NCI-H510A treated with DMSO at 0.1 percent for 48 hours (cell line): ENCODE measurements at regions not wholly inside any gene's neighbourhood (a gene's known extent, or its start where the extent isn't known, plus 50 kb on each side); places are given as distances from the start of the nearest gene placed in this dataset.

Experiments
- DNase-seq: peaks from one replicate; lab custom pipeline; 2025; lab: John Stamatoyannopoulos, UW

DNA sequence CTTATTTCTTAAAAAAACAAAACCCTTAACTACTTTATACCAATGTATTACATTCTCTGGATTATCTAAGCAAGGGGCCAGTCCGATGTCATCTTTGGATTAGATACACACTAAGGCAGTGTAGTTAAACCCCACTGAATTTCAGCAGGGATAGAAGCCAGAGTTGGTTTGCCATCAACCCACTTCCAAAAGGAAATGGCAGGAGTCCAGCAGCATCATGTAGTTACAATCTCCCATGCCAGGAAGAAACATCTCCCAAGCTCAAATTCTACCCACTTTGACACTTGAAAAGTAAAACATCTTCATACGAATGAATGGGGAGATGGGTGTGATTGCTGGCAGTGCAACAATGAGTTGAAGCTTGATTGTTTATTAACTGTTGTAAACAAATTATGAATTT, 203.5 kb upstream of the PLXNC1 start:
- DNase-seq: no peak

DNA sequence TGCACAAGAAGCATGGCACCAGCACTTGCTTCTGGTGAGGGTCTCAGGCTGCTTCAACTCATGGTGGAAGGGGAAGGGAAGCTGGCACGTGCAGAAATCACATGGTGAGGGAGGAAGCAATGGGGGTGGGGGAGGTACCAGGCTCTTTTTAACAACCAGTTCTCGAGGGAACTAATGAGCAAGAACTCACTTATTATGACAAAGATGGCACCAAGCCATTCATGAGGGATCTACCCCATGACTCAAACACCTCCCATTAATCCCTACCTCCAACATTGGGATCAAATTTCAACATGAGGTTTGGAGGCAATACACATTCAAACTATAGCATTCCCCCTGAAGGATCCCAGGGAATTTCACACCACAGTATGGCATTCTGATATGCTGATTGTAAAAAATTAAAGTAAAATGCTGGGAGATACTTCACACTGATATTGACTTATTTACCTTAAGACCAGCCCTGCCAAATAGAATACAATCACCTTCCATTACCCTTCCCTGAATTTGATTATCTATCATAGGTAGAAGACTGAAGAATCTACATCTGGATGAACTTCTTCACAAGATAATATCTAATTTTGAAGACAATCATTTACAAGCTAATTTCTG, 201.7 kb upstream of the PLXNC1 start:
- DNase-seq: no peak

DNA sequence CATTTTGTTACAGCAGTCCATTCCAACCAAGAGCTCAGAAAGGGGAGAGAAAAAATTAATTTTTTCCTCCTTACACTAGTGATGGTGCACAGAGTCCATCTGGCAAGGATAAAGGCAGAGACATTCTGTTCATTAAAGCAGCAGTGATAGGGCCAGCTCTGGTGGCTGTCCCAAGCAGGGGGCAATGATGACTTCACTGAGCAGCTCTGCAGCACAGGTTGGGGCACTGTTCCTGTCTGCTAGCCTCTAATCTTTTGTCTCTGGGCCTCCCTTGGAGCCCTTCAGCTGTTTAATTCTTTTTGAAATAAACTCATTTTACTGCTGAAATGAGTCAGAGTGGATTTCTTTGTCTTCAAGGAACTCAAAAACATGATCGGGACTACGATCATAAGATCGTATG, 200.9 kb upstream of the PLXNC1 start:
- DNase-seq: no peak

DNA sequence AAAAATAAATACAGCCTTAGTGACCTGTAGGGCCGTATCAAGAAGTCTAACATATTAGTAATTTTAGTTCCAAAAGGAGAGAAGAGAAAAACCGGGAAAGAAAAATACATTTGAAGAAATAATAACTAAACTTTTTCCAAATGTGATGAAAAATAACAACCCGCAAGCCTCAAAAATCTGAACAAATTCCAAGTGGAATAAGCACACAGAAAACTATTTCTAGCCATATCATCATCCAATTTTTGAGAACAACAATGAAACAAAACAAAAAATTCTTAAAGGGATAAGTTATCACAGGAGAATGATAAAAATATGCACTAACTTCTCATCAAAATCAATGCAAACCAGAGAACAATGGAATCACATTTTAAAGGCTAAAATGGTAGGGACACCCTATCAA, 198.1 kb upstream of the PLXNC1 start:
- no peak for DNase-seq

DNA sequence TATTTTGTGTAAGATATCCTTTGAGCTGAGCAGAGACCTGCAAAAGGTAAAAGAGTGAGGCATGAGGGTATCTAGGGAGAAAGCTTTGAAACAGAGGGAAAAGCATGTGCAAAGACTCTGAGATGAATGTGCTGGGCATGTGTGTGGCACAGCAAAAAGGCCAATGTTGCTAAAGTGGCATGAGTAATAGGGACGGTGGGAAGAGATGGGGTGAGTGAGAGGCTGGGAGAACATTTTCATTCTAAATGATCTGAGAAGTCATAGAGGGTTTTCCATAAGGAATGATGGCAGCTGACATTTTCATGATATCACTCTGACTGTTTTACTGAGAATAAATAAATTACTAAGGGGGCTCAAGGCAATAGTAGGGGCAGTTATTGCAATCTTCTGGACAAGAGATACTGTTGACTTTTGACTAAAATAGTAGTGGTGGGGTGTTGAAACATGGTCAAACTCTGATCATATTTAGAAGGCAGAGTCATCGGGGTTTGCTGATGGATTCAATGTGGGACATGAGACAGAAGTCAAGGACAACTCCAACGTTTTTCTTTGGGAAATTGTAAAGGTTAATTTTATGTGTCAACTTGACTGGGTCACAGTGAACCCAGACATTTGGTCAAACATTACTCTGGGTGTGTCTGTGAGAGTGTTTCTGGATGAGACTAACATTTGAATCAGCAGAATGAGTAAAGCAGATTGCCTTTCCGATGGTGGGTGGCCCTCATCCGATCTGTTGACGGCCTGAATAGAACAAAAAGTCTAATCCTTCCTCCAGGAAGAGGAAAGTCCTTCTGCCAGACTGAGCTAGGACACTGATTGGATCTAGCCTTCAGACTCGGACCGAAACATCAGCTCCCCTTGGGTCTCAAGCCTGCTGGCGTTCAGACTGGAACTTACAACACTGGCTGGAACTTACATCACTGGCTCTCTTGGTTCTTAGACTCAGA, 193.9 kb upstream of the PLXNC1 start:
- no peak for DNase-seq

DNA sequence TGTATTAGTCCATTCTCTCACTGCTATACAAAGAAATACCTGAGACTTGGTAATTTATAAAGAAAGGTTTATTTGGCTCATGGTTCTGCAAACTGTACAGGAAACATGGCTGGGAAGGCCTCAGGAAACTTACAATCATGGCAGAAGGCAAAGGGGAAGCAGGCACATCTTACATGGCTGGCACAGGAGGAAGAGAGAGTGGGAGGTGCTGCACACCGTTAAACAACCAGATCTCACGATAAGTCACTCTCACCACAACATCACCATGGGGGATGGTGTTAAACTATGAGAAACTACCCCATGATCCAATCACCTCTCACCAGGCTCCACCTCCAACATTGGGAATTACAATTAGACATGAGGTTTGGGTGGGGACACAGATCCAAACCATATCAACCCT, 191.8 kb upstream of the PLXNC1 start:
- no peak for DNase-seq

DNA sequence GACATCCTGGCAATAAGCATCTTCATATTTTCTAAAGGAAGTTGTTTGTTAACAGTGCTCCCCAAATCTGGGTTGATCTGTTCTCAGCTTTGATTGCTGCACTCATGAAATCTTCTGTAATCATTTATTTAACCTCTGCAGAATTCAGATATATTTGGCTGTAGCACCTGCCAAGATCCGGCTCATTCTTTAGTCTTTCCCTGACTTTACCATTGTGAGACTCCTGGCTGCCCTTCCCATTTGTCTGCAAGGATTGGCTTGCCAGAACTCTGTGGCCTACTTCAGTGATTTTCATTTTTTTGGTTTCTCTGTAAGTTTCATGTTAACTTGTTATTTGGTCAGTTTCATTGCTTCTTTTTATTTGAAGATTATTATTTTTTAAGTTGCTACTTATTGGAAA, 191.2 kb upstream of the PLXNC1 start:
- DNase-seq: no peak

DNA sequence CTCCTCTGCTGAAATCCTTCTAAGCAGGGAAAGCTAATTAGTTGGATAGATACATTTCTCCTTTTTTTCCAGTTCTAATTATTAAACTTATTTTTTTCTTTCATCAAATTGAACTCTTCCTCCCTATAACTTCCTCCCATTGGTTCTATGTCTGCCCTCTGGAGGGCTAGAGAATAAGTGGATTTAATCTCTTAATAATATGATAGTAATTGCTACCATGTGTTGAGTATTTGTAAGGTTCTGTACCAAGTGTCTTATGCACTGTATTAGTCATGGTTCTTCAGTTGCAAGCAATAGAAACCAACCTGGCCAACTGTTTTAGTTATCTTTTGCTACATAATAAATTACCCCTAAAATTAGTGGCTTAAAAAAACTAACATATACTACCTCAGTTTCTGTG, 190.5 kb upstream of the PLXNC1 start:
- no peak for DNase-seq

DNA sequence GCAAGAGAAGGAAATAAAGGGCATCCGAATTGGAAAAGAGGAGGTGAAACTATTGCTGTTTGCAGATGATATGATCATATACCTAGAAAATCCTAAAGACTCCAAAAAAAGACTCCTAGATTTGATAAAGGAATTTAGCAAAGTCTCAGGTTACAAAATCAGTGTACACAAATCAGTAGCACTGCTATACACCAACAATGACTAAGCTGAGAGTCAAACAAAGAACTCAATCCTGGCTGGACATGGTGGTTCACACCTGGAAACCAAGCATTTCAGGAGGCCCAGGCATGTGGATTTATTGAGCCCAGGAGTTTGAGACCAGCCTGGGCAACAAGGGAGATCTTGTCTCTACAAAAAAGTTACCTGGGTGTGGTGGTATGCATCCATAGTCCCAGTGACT, 188.7 kb upstream of the PLXNC1 start:
- DNase-seq: no peak

DNA sequence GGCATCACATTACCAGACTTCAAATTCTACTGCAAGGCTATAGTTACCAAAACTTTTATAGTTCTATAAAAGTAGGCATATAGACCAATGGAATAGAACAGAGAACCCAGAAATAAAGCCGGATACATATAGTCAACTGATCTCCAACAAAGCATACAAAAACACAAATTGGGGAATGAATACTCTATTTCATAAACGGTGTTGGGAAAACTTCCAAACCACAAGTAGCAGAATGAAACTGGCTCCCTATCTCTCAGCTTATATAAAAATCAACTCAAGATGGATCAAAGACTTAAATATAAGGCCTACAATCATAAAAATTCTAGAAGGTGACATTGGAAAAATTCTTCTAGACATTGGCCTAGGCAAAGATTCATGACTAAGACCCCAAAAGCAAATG, 187.9 kb upstream of the PLXNC1 start:
- no peak for DNase-seq

DNA sequence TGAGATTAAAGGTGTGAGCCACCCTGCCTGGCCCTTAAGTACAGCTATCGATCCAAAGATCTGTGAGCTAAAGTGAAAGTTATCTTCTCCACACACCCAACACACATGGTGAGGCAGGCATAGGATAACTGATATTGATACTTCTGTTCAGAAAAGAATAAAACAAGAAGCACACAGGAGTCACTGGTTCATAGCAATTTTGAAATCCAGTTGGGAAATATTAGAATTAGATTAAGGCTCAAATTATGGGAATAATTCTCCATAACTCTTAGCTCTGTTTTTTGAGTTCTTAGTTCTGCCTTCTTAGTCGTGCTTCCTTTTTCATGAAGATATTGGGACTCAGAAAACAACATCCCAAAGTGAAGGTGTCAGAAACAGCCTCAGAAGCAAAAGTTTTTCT, 186.0 kb upstream of the PLXNC1 start:
- DNase-seq: no peak

DNA sequence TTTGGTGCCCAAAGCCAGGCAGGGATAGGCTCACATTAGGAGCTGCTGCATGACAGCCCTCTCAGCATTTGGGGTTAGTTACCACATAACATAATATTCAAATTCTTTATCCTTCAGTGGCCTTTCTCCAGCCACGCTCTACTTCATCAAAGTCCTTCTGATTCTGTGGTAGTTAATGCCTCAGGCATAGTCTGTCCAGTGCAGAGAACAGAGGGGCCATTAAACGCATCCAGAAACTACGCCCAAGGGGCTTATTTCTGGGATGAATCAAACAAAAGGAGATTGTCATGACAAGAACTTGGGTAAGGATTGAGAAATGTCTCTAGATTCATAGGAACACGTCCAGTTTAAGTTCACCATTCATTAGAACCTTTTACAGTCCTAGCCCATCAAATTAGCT, 183.4 kb upstream of the PLXNC1 start:
- DNase-seq: no peak

DNA sequence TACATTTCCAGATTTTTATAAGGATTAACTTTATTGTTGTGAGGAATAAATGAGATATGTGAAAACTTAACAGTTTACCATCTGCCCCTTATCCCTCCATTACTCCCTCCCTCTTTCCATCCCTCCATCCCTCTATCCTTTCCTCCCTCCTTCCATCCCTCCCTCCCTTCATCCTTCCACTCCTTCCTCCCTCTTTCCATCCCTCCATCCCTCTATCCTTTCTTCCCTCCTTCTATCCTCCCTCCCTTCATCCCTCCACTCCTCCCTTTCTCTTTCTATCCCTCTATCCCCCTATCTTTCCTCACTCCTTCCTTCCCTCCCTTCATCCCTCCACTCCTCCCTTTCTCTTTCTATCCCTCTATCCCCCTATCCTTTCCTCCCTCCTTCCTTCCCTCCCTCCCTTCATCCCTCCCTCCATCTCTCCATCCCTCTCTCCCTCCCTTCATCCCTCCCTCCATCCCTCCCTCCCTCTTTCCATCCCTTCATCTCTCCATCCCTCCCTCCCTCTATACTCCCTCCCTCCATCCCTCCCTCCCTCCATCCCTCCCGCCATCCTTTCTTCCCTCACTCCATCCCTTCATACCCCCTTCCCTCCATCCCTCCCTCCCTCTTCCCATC, 181.8 kb upstream of the PLXNC1 start:
- no peak for DNase-seq

DNA sequence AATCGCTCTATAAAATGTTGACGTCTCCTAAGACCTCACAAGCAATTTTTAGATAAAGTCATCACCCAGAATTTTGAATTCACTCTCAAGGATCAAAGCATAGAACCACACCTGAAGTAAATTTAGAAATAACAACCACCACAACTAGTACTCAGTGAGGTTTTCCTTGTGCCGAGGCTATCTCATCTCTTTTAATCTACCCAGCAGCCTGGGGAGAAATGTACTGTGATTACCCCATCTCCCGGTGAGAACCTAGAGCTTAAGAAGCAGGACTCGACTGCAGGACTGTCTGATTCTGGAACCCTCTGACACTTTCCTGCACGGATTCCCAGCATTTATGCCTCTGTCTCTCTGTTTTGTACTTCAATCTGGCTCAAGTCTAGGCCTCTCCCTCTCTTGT, 180.9 kb upstream of the PLXNC1 start:
- DNase-seq: no peak

DNA sequence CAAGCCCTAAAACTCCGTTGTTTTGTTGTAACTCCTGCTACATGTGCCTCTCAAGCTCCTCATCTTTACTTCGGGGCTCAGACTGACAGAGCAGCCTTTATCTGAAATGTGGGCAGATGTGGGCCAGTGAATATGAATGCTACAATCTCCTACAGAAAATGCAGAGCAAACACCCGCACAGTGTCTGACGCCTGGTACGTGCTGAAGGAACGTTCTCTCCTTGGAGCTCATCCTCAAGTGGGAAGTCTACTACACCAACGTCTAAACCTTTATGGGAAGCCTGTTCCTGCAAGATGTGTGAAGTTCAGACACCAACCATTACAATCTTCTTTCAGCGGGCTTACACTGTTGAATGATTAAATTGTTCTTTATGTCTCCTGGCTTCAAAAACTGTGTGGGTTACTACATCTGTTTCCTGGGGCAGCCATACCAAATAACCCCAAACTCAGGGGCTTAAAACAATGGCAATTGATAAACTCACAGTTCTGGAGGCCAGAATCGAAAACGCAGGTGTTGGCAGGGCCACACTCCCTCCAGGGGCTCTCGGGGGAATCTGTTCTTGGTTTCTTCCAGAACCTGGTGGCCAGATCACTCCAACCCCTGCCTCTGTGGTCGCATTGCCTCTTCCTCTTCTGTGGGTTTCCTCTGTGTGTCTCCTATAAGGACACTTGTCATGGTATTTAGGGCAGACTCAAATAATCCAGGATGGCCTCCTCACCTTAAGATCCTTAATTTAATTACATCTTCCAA, 179.7 kb upstream of the PLXNC1 start:
- no peak for DNase-seq

DNA sequence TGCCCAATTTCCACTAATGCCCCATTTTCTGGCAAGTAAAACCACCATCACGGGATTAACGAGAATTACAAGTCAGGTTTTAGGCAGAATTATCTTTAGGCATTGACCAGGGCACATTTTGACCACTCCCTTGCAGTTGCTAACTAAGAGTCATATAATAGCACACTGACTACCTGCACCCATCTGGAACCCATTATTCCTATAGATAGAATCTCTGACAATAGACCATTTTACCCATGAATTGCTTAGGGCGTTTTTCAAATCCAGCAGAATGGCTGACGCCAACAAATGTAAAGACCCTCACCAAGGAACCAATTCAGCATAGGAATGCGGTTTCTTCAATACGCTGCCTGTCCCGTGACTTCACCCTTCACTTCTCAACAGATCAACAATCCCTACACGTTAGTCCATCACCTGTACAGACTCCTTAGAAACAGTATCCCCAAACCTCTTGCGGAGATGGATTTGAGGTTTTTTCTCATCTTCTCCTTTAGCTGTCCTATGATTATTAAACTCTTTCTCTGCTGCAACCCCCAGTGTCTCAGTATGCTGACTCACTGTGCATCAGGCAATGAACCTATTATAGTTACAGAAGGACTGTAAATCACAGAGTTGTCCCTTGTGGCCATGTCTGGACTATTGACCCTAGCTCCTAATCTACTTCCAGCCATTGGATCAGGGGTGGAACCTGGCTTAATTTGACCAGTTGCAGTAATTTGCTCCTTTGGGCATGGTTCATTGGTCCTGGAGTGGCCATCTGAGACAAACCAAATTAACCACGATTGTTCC, 177.3 kb upstream of the PLXNC1 start:
- no peak for DNase-seq

DNA sequence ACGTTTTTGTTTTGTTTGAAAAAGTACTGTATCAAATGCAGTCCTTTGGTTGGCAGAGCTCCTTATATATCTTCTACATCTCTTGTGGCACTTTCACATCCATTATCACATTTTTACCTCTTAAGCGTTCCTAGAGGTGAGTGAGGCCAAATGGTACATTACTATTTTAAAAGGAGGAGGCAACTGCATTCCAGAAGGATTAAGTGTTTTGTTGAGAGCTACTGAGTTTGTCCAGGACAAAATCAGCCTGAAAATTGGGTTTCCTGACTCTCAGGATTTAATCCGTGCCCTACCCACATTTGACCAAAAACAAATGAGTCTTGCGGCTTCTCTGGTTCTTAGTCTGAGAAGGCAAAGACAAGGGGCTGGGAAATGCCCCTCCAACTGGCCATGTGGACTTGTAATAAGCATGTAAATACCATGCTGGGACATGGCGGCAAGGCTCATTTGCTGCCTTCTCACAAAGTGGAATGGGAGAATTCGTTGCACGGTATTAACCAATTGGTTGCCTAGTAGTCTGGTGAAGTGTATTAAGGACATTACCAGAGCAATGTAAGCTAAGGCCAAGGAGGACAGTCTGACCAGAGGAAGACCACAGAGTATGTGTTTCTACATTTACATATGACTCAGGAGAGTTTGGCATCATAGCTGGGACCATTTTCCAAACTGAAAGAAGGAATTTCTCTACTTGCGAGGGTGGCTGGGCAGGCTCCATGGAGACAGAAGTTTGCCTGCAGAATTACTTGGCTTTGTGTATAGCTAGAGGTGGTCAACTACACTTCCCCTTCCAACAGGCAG, 175.8 kb upstream of the PLXNC1 start:
- DNase-seq: no peak

DNA sequence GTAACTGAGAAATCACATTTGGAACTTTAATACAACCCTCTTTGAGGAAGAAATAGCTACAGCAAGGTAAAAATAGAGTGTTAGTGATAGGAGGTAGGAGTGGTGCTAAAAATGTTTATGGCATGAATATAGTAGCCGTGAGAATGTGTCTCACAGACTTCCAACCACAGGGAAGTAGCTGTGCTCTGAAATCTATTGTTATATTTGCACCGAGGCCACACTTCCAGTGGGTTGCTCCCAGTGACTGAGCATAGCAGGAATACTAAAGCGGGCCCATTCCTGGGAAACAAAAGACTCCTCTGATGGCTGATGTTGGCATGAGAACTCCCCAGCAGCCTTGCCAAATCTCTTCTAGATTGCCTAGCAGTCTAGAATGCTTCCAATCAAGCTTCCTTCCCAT, 174.1 kb upstream of the PLXNC1 start:
- no peak for DNase-seq

DNA sequence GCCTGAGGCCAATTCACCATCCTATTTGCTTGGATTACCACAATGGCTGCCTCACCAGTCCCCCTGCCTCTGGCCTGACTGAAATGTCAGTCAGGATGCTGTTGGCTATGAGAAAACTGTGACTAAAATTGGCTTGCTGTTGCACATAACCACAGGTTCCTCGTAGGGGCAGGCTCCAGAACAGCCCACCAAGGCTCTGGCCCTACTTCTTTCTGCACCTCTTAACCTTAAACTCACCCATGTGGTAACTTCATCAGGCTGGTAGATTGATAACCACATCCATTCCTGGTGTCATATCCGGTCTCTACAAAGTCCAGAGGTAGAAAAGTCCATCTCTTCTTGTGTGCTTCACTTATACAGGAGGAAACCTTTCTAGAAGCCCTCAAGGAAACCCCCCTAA, 172.4 kb upstream of the PLXNC1 start:
- no peak for DNase-seq

DNA sequence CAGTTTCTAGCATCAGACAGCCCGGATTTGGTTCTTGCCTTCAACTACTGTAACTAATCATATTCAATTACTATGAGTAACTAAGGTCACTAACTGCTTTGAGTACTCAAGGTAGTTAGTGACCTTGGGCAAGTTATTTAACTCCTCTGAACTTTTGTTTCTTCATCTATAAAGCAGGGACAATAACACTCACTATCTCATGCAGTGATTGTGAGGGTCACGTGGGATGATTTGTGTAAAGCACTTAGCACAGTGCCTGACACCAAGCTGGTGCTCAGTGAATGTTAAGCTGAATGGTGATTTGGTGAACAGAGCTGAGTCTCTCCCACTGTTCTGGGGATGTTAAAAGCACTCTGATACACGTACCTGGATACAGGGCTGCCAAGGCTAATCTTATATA, 171.3 kb upstream of the PLXNC1 start:
- no peak for DNase-seq

DNA sequence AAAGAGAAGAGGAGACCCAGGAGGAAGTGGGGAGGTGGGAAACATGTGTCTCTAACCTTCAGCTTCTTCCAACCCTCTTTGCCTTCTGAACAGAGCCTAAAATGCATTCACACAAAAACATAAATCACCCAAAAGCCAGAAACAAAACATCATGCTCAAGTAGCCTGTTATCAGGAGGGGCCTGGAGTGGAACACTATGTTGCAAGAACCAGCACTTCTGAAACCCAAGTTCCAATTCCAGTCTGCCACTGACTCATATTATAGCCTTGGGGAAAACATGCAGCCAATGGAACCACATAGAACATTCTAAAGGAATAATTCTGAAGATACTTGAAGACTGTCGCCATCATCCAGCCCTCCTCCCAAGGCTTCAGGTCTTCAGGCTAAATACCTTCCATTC, 169.8 kb upstream of the PLXNC1 start:
- no peak for DNase-seq
